ENCODE measurements at regions not wholly inside any gene's neighbourhood (a gene's known extent, or its start where the extent isn't known, plus 50 kb on each side); places are given as distances from the start of the nearest gene placed in this dataset.
"Not testable (repeated sequence)": the region's sequence is repeated elsewhere in the genome, so short reads cannot be mapped to it uniquely, and the experiment has no call there.

- no peak for DNase-seq (ENCODE audit: low read depth)
Observed at GRCh38 chr16:65621640-65622039, 499.8 kb upstream of the CDH11 start.

DNA sequence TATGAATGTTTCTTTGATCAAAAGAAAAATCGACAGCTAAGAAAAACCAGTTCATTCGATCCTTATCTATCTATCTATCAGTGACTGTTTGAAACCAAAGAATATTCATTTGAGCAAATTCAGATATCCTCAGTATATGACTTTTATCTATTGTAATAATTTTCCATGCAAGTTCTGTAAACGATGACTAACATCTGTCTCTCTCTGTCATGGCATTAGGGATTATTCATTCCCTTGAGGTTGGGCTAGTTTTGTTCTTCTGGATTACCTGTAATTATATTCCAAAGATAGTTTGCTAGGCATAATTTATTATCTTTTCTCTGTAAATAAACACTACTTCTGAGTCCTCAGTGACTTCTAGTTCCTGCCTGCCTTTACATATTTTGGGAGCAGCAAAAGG, 497.7 kb upstream of the CDH11 start:
- DNase-seq (ENCODE audit: low read depth), result no peak

GRCh38 chr16:65618931-65619330, 497.1 kb upstream of the CDH11 start:
- no peak for DNase-seq (ENCODE audit: low read depth)

- DNase-seq (ENCODE audit: low read depth), result no peak
Observed at GRCh38 chr16:65618333-65618732, 496.5 kb upstream of the CDH11 start.

- DNase-seq (ENCODE audit: low read depth), result no peak
Observed at GRCh38 chr16:65617421-65617820, 495.6 kb upstream of the CDH11 start.

GRCh38 chr16:65608455-65608854, 486.6 kb upstream of the CDH11 start:
- no peak for DNase-seq (ENCODE audit: low read depth)

- DNase-seq (ENCODE audit: low read depth), result no peak
Observed at GRCh38 chr16:65604771-65605170, 482.9 kb upstream of the CDH11 start.

- no peak for DNase-seq (ENCODE audit: low read depth)
Observed at GRCh38 chr16:65601781-65602180, 479.9 kb upstream of the CDH11 start.

DNA sequence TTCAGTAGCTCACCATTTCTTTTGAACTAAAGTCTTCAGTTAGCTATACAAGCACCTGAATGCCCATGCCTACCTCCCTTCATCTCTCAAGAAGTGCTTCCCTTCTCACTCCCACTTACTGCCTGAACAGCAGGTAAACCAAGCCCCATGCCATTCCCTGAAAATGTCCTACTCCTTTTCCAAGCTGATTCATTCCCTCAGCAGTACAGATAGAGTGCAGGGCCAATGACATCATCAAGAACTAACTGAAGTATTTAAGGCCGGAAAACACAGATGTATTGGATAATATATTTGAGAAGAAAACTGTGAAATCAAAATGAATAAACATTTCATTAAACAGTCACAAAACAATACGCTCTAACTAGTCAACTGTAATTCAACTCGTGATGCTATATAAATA, 478.8 kb upstream of the CDH11 start:
- DNase-seq (ENCODE audit: low read depth), result no peak

DNA sequence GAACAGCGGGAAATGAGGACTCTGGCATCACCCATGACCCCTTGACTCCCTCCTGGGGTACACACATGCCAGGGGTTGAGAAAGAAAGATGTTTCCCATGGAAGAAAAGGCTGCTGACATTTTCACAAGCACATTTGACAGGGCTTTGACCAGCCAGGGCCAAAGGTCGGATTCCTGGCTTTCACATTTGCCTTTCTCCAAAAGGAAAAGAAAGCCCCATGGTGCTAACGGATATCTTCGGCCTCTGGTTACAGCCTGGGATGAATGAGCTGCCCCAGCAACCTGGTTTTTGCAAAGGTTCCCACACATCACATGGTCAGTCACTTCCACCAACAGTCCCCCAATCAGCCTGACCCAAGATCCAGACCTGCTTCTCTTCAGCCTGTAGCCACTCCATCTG, 478.2 kb upstream of the CDH11 start:
- no peak for DNase-seq (ENCODE audit: low read depth)

- DNase-seq (ENCODE audit: low read depth), result no peak
Observed at GRCh38 chr16:65598621-65599020, 476.8 kb upstream of the CDH11 start.

- DNase-seq (ENCODE audit: low read depth), result no peak
Observed at GRCh38 chr16:65583498-65583897, 461.6 kb upstream of the CDH11 start.

DNA sequence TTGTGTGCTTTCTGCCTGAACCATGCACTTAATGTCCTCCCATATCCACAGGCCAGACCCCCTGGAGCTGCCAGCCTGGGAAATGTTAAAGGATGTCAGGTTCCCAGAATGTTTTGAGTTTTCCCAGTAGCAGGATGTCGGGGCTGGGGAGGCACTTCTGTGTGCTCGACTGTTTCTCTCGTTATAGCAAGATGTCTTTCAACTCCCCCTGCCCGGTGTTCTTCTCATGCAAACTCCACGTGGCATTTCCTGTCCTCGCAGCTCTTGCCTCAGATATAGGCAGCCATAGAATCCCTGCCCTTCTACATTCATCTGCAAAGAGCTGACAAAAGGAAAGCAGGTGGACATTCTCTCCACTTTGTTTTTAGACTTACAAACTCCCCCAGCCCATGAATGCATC, 457.2 kb upstream of the CDH11 start:
- DNase-seq (ENCODE audit: low read depth), result no peak

GRCh38 chr16:65576631-65577030, 454.8 kb upstream of the CDH11 start:
- DNase-seq (ENCODE audit: low read depth), result no peak

DNA sequence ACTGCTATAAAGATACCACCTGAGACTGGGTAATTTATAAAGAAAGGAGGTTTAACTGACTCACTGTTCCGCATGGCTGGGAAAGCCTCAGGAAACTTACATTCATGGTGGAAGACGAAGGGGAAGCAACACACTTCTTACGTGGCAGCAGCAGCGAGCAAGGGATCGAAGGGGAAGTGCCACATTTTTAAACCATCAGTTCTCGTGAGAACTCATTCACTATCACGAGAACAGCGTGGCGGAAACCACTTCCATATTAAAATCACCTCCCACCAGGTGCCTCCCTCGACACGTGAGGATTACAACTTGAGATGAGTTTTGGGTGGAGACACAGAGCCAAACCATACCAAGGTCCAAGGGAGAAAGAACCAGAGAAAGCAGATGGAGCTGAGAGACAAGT, 454.3 kb upstream of the CDH11 start:
- no peak for DNase-seq (ENCODE audit: low read depth)

DNA sequence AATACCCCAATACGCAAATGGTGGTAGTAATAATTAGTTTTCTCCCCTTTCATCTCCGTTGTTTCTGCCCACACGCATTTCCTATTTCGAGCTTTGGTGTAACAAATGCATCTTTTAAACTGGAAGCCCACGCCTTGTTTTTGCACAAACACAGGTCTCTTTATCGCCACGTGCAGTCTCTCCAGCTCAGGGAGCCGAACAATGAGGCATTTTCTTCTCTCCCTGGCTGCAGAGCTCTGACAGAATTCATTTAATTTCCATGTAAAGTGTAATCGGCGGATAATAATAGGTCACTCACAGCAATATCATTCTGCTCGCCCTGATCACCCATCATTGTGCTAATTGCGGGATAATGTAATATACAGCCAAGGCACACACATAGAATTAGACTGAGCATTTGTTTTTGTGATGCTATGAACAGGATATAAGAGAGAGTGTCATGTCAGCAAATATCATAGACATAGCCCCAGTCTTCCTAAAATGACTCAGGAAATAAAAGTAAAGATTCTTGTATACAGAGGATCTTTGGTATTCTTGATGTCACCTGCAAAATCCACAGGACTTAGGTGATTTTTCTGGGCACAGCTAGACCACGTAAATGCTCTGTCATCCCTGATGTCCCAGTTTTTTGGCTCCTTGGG, 452.6 kb upstream of the CDH11 start:
- DNase-seq (ENCODE audit: low read depth), result no peak

DNA sequence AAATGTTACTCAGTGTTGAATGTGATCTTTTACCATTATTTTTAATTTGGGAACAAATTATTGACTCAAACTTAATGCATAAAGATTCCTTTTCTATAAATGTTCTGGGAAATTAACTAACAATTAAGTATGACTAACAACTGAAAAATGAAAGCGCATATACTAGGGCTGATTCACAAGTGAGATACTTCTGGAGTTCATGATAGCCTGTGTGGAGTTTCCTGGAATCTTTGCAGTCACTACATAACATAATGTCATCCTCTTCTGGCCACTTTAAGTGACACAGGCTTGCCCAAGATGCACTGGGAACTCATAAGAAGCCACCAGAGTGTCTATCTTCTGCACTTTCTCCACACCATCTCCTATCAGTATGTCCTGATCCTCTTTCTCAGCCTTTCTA, 450.3 kb upstream of the CDH11 start:
- peak; percentile 60 for DNase-seq (ENCODE audit: low read depth)

GRCh38 chr16:65570261-65570660, 448.4 kb upstream of the CDH11 start:
- DNase-seq (ENCODE audit: low read depth), result peak; percentile 73

DNA sequence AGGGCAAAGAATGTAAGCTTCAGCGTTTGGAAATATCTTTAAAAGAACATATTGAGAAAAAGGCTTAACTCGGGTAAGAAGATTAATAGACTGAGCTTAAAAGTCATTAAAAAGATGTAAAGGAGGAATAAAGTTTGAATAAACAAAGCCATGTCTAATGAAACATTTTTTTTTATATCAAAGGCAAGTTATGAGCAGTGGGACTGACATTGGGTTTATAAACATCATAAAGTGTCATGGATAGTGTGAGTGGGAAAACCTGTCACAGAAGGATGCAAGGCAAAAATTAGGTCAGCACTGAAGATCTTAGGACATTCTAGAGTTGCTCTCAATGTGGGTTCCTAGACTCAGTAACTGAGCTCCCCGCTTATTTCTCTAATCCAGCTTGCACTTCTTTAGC, 438.0 kb upstream of the CDH11 start:
- no peak for DNase-seq (ENCODE audit: low read depth)

- DNase-seq (ENCODE audit: low read depth), result not testable (repeated sequence)
Observed at GRCh38 chr16:65549689-65550088, 427.8 kb upstream of the CDH11 start.

GRCh38 chr16:65548470-65548869, 426.6 kb upstream of the CDH11 start:
- no peak for DNase-seq (ENCODE audit: low read depth)

DNA sequence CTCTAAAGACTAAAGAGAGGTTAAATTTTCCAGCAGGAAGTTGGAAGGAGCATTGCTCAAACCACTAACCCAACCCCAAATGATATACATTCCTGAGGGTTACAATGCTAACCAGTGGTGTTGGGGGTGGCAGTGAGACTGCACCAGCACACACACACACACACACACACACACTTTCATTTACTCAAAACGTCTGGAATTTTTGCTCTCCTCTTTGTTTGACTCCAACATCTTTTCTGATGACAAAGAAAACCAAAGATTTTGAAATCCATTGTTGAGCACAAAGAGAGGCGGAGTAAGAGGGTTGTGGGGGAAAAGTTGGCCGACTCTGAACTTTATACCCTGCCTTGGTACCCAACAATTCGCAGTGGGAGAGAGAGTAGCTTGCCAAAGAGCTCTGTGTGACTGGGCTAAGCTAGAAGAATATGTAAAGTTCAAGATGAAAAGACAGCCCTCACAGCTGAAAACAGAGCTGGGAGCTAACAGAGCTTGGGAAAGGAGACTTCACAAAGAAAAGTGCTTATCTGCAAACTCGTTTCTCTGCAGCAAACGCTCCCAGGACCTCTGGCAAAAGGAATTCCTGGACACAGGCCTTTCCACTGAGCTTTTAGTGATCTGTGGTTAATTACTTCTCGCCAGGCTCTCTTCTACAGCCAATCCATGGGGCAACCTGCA, 426.0 kb upstream of the CDH11 start:
- peak; percentile 87 for DNase-seq (ENCODE audit: low read depth)

DNA sequence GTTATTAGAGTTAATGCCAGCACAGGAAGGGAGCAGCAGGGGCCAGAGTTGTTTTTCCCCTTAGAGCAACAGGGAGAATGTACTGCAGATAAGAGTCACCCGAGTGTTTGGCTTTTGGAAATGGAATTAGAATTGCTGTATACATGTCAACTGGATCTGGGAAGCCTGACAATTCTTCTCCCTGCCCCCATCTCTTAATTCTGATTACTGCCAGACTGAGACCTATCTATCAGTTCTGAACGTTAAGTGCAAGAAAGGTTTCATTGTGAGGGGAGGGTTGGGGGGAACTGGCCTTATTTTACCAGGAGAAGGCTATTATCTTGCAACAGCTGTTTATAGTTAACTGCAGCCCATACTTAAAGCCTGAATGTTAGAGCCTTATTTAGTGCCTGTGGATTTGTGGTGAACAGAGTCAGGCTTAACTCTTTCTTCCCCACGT, 424.5 kb upstream of the CDH11 start:
- no peak for DNase-seq (ENCODE audit: low read depth)

DNA sequence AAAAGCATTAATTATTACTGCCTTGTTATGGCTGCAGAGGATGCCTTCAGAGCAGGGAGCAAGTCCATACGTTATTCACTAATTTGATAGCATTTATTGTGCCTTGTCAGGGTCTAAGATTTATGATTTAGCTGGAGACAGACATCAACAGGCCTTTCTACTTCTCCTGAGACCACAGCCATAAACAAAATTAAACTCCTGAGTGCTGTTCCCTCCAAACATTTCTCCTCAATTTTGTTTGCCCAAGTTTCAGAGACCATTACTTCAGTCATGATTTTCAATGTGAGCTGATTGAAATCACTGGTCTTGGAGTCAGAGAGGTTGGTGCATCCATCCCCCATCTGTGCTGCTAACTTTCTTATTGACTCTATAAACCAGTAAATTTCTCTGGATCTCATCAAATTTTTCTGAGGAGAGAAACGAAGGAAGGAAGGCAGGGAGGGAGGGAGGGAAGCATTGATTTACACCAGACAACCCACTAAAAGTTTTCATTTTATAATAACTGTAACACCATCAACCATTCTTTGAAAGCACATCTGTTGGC, 423.6 kb upstream of the CDH11 start:
- DNase-seq (ENCODE audit: low read depth), result no peak
